H1 (cell line): ENCODE measurements at regions not wholly inside any gene's neighbourhood (a gene's known extent, or its start where the extent isn't known, plus 50 kb on each side); places are given as distances from the start of the nearest gene placed in this dataset.

Source experiments
- BACH1 ChIP-seq: IDR thresholded peaks from 2 replicates; pipeline ENCODE4 v1.6.1; 2012; ENCODE audit warnings: low read length, improper control_type of control experiment
- CHD7 ChIP-seq: fragments of 300-600 bp; sonication (generic); IDR thresholded peaks from 2 replicates; pipeline ENCODE4 v1.7.1; 2012; ENCODE audit warnings: low read length, moderate library complexity, mild to moderate bottlenecking, inconsistent platforms; ENCODE audit not compliant: insufficient replicate concordance
- HDAC2 ChIP-seq, 2 experiments: fragments of 300-600 bp in 1 of 2; sonication (generic) in 1 of 2; IDR thresholded peaks; 2 replicates each; pipeline ENCODE4 v1.6.1; 2011 to 2012; ENCODE audit warnings: low read depth in 2 of 2, low read length in 2 of 2, mild to moderate bottlenecking in 2 of 2, moderate library complexity in 2 of 2, borderline replicate concordance in 1 of 2, inconsistent platforms in 1 of 2
- NANOG ChIP-seq: IDR thresholded peaks from 2 replicates; pipeline ENCODE4 v1.6.1; 2011; ENCODE audit warnings: low read length, low read depth, mild to moderate bottlenecking, inconsistent platforms; ENCODE audit not compliant: insufficient read depth, poor library complexity, severe bottlenecking
- POLR2AphosphoS5 ChIP-seq: IDR thresholded peaks from 2 replicates; pipeline ENCODE4 v1.6.1; 2011; ENCODE audit warnings: low read depth, low read length
- RBBP5 ChIP-seq: IDR thresholded peaks from 2 replicates; pipeline ENCODE4 v1.7.1; 2012; ENCODE audit warnings: low read depth, mild to moderate bottlenecking, inconsistent platforms, low read length, moderate library complexity, borderline replicate concordance
- TCF12 ChIP-seq: IDR thresholded peaks from 2 replicates; pipeline ENCODE4 v1.6.1; 2011; ENCODE audit warnings: low read depth, mild to moderate bottlenecking, low read length
- USF2 ChIP-seq: IDR thresholded peaks from 2 replicates; pipeline ENCODE4 v1.6.1; 2011; ENCODE audit warnings: low read length, improper control_type of control experiment

GRCh38 chrX:22912616-22913015 lies 87.1 kb upstream of the DDX53 start (continued):
- TF ChIP-seq CHD7 = no peak
- no peak for TF ChIP-seq BACH1
- TF ChIP-seq HDAC2 (IDR thresholded peaks at IDR 0.05; ENCODE audit: borderline replicate concordance in 1 of 2, low read depth in 2 of 2, low read length in 2 of 2) = no peak
- TF ChIP-seq POLR2AphosphoS5 = no peak
- no peak for TF ChIP-seq NANOG
- TF ChIP-seq RBBP5 = no peak
- no peak for TF ChIP-seq TCF12
- no peak for TF ChIP-seq USF2
